ENCODE measurements at regions not wholly inside any gene's neighbourhood (a gene's known extent, or its start where the extent isn't known, plus 50 kb on each side); places are given as distances from the start of the nearest gene placed in this dataset.
"Not testable (repeated sequence)": the region's sequence is repeated elsewhere in the genome, so short reads cannot be mapped to it uniquely, and the experiment has no call there.

- peak; percentile 25 for ATAC-seq (ENCODE audit: low read depth)
Observed at GRCh38 chr1:161454865-161455707, 50.2 kb upstream of the FCGR2A start.

GRCh38 chr1:161453950-161454864 lies 51.0 kb upstream of the FCGR2A start:
- ATAC-seq (ENCODE audit: low read depth) (peak; percentile 49), DNase-seq (ENCODE audit: low spot score in 2 of 2) (peak in 1 of 2 donors; percentile 52)
- not testable (repeated sequence) for H3K9me3 Mint-ChIP-seq, H3K27me3 Mint-ChIP-seq, H3K36me3 Mint-ChIP-seq, H3K4me1 Mint-ChIP-seq, H3K27ac Mint-ChIP-seq, H3K4me3 Mint-ChIP-seq

More at GRCh38 chr1:161454865-161455707, 50.2 kb upstream of the FCGR2A start:
- H3K4me3 Mint-ChIP-seq; H3K27ac Mint-ChIP-seq; DNase-seq (ENCODE audit: low spot score in 2 of 2); H3K9me3 Mint-ChIP-seq; H3K27me3 Mint-ChIP-seq; H3K36me3 Mint-ChIP-seq; H3K4me1 Mint-ChIP-seq: not testable (repeated sequence)

- H3K27ac Mint-ChIP-seq; H3K27me3 Mint-ChIP-seq; H3K4me1 Mint-ChIP-seq; H3K9me3 Mint-ChIP-seq; ATAC-seq (ENCODE audit: low read depth); H3K36me3 Mint-ChIP-seq; H3K4me3 Mint-ChIP-seq; DNase-seq (ENCODE audit: low spot score in 2 of 2): not testable (repeated sequence)
Observed at GRCh38 chr1:161451698-161452348, 53.4 kb upstream of the FCGR2A start.

GRCh38 chr1:161447760-161448332 lies 57.4 kb upstream of the FCGR2A start:
- not testable (repeated sequence) for H3K36me3 Mint-ChIP-seq; H3K27me3 Mint-ChIP-seq; H3K4me3 Mint-ChIP-seq; H3K9me3 Mint-ChIP-seq; H3K27ac Mint-ChIP-seq; H3K4me1 Mint-ChIP-seq; DNase-seq (ENCODE audit: low spot score in 2 of 2)
- ATAC-seq (ENCODE audit: low read depth) = peak; percentile 34

GRCh38 chr1:161447040-161447759 lies 58.1 kb upstream of the FCGR2A start:
- H3K4me1 Mint-ChIP-seq; DNase-seq (ENCODE audit: low spot score in 2 of 2); H3K4me3 Mint-ChIP-seq; H3K9me3 Mint-ChIP-seq; H3K27ac Mint-ChIP-seq; H3K36me3 Mint-ChIP-seq; H3K27me3 Mint-ChIP-seq: not testable (repeated sequence)
- peak; percentile 25 for ATAC-seq (ENCODE audit: low read depth)

GRCh38 chr1:161444725-161445124 lies 60.5 kb upstream of the FCGR2A start:
- not testable (repeated sequence) for H3K27me3 Mint-ChIP-seq; H3K4me1 Mint-ChIP-seq; H3K27ac Mint-ChIP-seq; H3K36me3 Mint-ChIP-seq; ATAC-seq (ENCODE audit: low read depth); H3K4me3 Mint-ChIP-seq; H3K9me3 Mint-ChIP-seq
- peak; percentile 40 to 61 for DNase-seq (ENCODE audit: low spot score in 2 of 2)

- H3K4me1 Mint-ChIP-seq; H3K36me3 Mint-ChIP-seq; DNase-seq (ENCODE audit: low spot score in 2 of 2); H3K27me3 Mint-ChIP-seq; H3K4me3 Mint-ChIP-seq; ATAC-seq (ENCODE audit: low read depth); H3K27ac Mint-ChIP-seq; H3K9me3 Mint-ChIP-seq: not testable (repeated sequence)
Observed at GRCh38 chr1:161444255-161444654, 61.0 kb upstream of the FCGR2A start.

- H3K4me3 Mint-ChIP-seq = peak overlapping the region; percentile 81
- H3K9me3 Mint-ChIP-seq = peaks cover 2% of the 10 kb centered on the region
- peak; percentile 50 for ATAC-seq (ENCODE audit: low read depth)
- H3K4me1 Mint-ChIP-seq = peaks cover 7% of the 10 kb centered on the region
- peak; percentile 47 to 75 for DNase-seq (ENCODE audit: low spot score in 2 of 2)
- H3K27me3 Mint-ChIP-seq = peaks cover 15% of the 10 kb centered on the region
- H3K36me3 Mint-ChIP-seq = no peaks in the 10 kb centered on the region
- H3K27ac Mint-ChIP-seq = peak overlapping the region; percentile 60
Observed at GRCh38 chr1:161440312-161440894, 64.9 kb upstream of the FCGR2A start.

- Mint-ChIP-seq H3K4me1 (peaks cover 7% of the 10 kb centered on the region), H3K9me3 (peaks cover 2% of the 10 kb centered on the region), H3K36me3 (no peaks in the 10 kb centered on the region), H3K27me3 (peaks cover 13% of the 10 kb centered on the region), H3K4me3 (peak overlapping the region; percentile 67), H3K27ac (no peak overlapping the region)
- DNase-seq (ENCODE audit: low spot score in 2 of 2) (peak; percentile 7 to 49), ATAC-seq (ENCODE audit: low read depth) (peak; percentile 29)
Observed at GRCh38 chr1:161439280-161440232, 65.7 kb upstream of the FCGR2A start.

- H3K27ac Mint-ChIP-seq; H3K36me3 Mint-ChIP-seq; H3K9me3 Mint-ChIP-seq; DNase-seq (ENCODE audit: low spot score in 2 of 2); H3K4me3 Mint-ChIP-seq; ATAC-seq (ENCODE audit: low read depth); H3K27me3 Mint-ChIP-seq; H3K4me1 Mint-ChIP-seq: not testable (repeated sequence)
Observed at GRCh38 chr1:161433191-161433590, 65.5 kb upstream of the CFAP126 start.

- peaks cover 15% of the 10 kb centered on the region for H3K27me3 Mint-ChIP-seq
- H3K9me3 Mint-ChIP-seq = no peaks in the 10 kb centered on the region
- no peaks in the 10 kb centered on the region for H3K4me1 Mint-ChIP-seq
- ATAC-seq (ENCODE audit: low read depth) (no peak), DNase-seq (ENCODE audit: low spot score in 2 of 2) (no peak)
- H3K4me3 Mint-ChIP-seq = no peak overlapping the region
- H3K27ac Mint-ChIP-seq = no peak overlapping the region
- peaks cover 3% of the 10 kb centered on the region for H3K36me3 Mint-ChIP-seq
Observed at GRCh38 chr1:161432091-161432490, 64.4 kb upstream of the CFAP126 start.
